AG09319 (cell line): ENCODE measurements at regions not wholly inside any gene's neighbourhood (a gene's known extent, or its start where the extent isn't known, plus 50 kb on each side); places are given as distances from the start of the nearest gene placed in this dataset.

Experiments
- DNase-seq: peaks from one replicate; pipeline ENCODE4 v3.0.0-alpha.2; 2010; ENCODE audit warnings: low read depth; ENCODE audit errors: extremely low read depth
- CTCF ChIP-seq: IDR thresholded peaks from 2 replicates; pipeline ENCODE4 v1.5.1; 2011; ENCODE audit warnings: low read depth, mild to moderate bottlenecking, inconsistent platforms, low read length, moderate library complexity

DNA sequence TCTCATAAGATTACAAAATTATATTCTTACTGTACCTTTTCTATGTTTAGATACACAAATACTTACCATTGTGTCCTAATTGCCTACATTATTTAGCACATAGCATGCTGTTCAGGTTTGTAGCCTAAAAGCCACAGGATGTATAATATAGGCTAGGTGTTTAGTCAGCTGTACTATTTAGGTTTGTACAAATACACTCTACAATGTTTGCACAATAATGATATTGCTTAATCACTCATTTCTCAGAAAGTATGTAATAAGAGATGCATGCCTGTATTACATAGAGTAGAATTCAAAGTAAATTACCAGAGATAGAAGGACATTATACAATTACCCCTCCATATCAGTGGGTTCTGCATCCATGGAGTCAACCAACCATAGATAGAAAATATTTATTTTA lies 201.1 kb upstream of the COL3A1 start:
- no peak for TF ChIP-seq CTCF

GRCh38 chr2:188776634-188777033 lies 197.5 kb upstream of the COL3A1 start:
- DNase-seq: no peak

More for the DNA sequence above, 201.1 kb upstream of the COL3A1 start:
- no peak for DNase-seq

DNA sequence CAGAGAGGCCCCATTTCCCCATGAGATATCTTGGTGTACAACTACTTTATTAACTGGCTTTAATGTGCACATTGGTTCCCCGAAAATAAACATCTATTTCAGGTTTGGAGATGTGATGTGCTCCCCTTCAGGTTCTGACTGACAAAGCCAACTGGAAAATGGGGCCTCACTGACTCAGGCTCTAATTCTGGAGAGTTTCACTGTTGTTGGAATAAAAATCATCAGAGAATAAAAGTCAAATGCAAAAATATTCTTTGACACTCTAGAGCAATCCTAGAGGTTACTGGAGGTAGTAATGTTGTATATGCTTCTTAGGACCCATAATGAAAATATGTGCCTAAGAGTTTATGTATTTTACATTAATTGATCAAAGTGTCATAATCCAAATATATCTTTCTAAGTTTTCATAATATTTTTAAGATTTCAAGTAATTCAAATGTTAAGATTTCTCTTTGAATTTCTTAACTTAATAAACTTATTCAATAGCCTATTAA lies 189.9 kb upstream of the COL3A1 start:
- no peak for TF ChIP-seq CTCF
- no peak for DNase-seq

More at GRCh38 chr2:188776634-188777033, 197.5 kb upstream of the COL3A1 start:
- TF ChIP-seq CTCF: no peak

- no peak for DNase-seq
- TF ChIP-seq CTCF: no peak
These were observed 189.1 kb upstream of the COL3A1 start for GRCh38 chr2:188785061-188785460.

- TF ChIP-seq CTCF: no peak
- DNase-seq: no peak
These were observed 188.7 kb upstream of the COL3A1 start for GRCh38 chr2:188785490-188785889.

DNA sequence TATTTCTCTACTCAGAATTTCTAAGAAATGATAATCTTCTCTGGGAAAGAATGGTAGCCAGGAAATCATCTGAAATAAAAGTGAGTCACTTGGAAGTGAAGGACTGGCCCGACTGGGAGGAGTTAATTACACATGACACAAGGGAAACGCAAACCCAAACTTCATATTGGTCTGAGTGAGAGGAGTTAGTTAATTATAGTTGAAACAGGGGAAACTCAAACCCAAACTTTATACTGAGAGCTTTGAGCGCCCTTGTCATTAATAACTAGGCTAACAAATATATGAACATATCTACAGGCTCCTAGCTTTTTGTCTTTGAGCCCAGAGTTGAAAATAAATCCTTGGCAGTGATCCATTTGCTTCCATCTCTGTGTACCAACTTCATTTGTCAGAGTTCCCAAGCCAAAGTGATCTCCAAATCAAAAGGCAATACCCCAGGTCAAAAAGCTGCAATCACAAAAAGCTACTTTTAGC lies 187.8 kb upstream of the COL3A1 start:
- TF ChIP-seq CTCF: no peak
- no peak for DNase-seq

GRCh38 chr2:188787021-188787657 lies 187.0 kb upstream of the COL3A1 start:
- no peak for DNase-seq

More at GRCh38 chr2:188787021-188787657, 187.0 kb upstream of the COL3A1 start:
- no peak for TF ChIP-seq CTCF
